ENCODE measurements at regions not wholly inside any gene's neighbourhood (a gene's known extent, or its start where the extent isn't known, plus 50 kb on each side); places are given as distances from the start of the nearest gene placed in this dataset.
"Not testable (repeated sequence)": the region's sequence is repeated elsewhere in the genome, so short reads cannot be mapped to it uniquely, and the experiment has no call there.

- no peak for TF ChIP-seq EZH2 (IDR thresholded peaks at IDR 0.05; ENCODE audit: borderline replicate concordance)
- no peak for TF ChIP-seq CTCF (IDR thresholded peaks at IDR 0.05; ENCODE audit: poor library complexity)
- TF ChIP-seq EZH2phosphoT487 (IDR thresholded peaks at IDR 0.05; ENCODE audit: low read depth, severe bottlenecking, unreplicated experiment), result no peak
- Histone ChIP-seq H3K9me2 (replicated peaks; ENCODE audit: insufficient read depth) (no peaks in the 10 kb centered on the region), H3K27ac (no peak overlapping the region), H3K27me3 (no peaks in the 10 kb centered on the region), H3K79me2 (no peaks in the 10 kb centered on the region), H3K4me1 (ENCODE audit: insufficient read depth) (no peaks in the 10 kb centered on the region), H2AFZ (no peak overlapping the region), H3K9me3 (ENCODE audit: low read depth) (no peaks in the 10 kb centered on the region), H4K20me1 (ENCODE audit: insufficient read depth, poor library complexity, severe bottlenecking) (no peaks in the 10 kb centered on the region), H3K4me2 (no peak overlapping the region), H3K4me3 (no peak overlapping the region), H3K36me3 (replicated peaks; ENCODE audit: insufficient read depth, low read depth) (no peaks in the 10 kb centered on the region)
- WGBS (ENCODE audit: low lambda C conversion rate, missing lambda C conversion rate), result 75% methylated on average over 4 of the region's 4 CpGs
- no peak for DNase-seq (ENCODE audit: low spot score)
Measured at GRCh38 chr20:55522296-55522815, 483.0 kb downstream of the CBLN4 start.

- not testable (repeated sequence) for H3K9me3 ChIP-seq (ENCODE audit: low read depth); DNase-seq (ENCODE audit: low spot score); H3K36me3 ChIP-seq (replicated peaks; ENCODE audit: insufficient read depth, low read depth); H3K79me2 ChIP-seq; H3K27me3 ChIP-seq; H3K9me2 ChIP-seq (replicated peaks; ENCODE audit: insufficient read depth); H3K4me2 ChIP-seq; H3K27ac ChIP-seq; H2AFZ ChIP-seq; H3K4me1 ChIP-seq (ENCODE audit: insufficient read depth); H4K20me1 ChIP-seq (ENCODE audit: insufficient read depth, poor library complexity, severe bottlenecking); H3K4me3 ChIP-seq
Measured at GRCh38 chr20:55517584-55517983, 487.7 kb downstream of the CBLN4 start.

GRCh38 chr20:55515832-55516231, 489.5 kb downstream of the CBLN4 start:
- Histone ChIP-seq H3K4me2 (no peak overlapping the region), H3K9me2 (replicated peaks; ENCODE audit: insufficient read depth) (no peaks in the 10 kb centered on the region), H4K20me1 (ENCODE audit: insufficient read depth, poor library complexity, severe bottlenecking) (no peaks in the 10 kb centered on the region), H3K27ac (no peak overlapping the region), H3K9me3 (ENCODE audit: low read depth) (no peaks in the 10 kb centered on the region), H2AFZ (no peak overlapping the region), H3K79me2 (no peaks in the 10 kb centered on the region), H3K4me1 (ENCODE audit: insufficient read depth) (no peaks in the 10 kb centered on the region), H3K27me3 (no peaks in the 10 kb centered on the region), H3K4me3 (no peak overlapping the region), H3K36me3 (replicated peaks; ENCODE audit: insufficient read depth, low read depth) (no peaks in the 10 kb centered on the region)
- no peak for TF ChIP-seq CTCF (IDR thresholded peaks at IDR 0.05; ENCODE audit: poor library complexity)
- no peak for TF ChIP-seq EZH2phosphoT487 (IDR thresholded peaks at IDR 0.05; ENCODE audit: low read depth, severe bottlenecking, unreplicated experiment)
- TF ChIP-seq EZH2 (IDR thresholded peaks at IDR 0.05; ENCODE audit: borderline replicate concordance), result no peak
- DNase-seq (ENCODE audit: low spot score), result peak; percentile 13
- WGBS (ENCODE audit: low lambda C conversion rate, missing lambda C conversion rate), result 48% methylated on average over 3 of the region's 3 CpGs

DNA sequence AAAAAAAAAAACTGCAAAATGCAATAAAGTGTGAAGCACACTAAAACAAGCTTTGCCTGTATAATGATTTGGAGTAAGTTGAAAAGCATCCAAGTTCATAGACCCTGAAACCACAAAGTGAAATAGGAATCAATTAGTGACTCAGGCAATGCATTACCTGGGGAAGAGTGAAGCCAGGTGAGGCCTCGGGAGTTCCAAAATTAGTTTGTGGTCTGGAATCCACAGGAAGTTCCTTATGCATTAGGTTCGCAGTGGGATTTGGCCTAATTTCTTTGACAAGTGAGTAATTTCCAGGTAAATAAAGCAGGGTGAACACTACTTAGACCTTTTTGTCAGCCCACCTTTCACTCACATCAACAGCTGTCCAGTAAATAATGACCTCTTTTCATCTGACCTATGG, 490.8 kb downstream of the CBLN4 start:
- no peak overlapping the region for H2AFZ ChIP-seq
- H3K36me3 ChIP-seq (replicated peaks; ENCODE audit: insufficient read depth, low read depth), result no peaks in the 10 kb centered on the region
- H3K4me1 ChIP-seq (ENCODE audit: insufficient read depth), result no peaks in the 10 kb centered on the region
- H3K27me3 ChIP-seq, result no peaks in the 10 kb centered on the region
- no peak overlapping the region for H3K4me3 ChIP-seq
- 47% methylated on average over 2 of the region's 2 CpGs for WGBS (ENCODE audit: low lambda C conversion rate, missing lambda C conversion rate)
- H4K20me1 ChIP-seq (ENCODE audit: insufficient read depth, poor library complexity, severe bottlenecking), result no peaks in the 10 kb centered on the region
- no peaks in the 10 kb centered on the region for H3K9me2 ChIP-seq (replicated peaks; ENCODE audit: insufficient read depth)
- no peak for TF ChIP-seq EZH2phosphoT487 (IDR thresholded peaks at IDR 0.05; ENCODE audit: low read depth, severe bottlenecking, unreplicated experiment)
- TF ChIP-seq EZH2 (IDR thresholded peaks at IDR 0.05; ENCODE audit: borderline replicate concordance), result no peak
- TF ChIP-seq CTCF (IDR thresholded peaks at IDR 0.05; ENCODE audit: poor library complexity), result no peak
- H3K27ac ChIP-seq, result no peak overlapping the region
- no peak for DNase-seq (ENCODE audit: low spot score)
- H3K9me3 ChIP-seq (ENCODE audit: low read depth), result no peaks in the 10 kb centered on the region
- H3K4me2 ChIP-seq, result no peak overlapping the region
- no peaks in the 10 kb centered on the region for H3K79me2 ChIP-seq
